H1 (cell line): ENCODE measurements at regions not wholly inside any gene's neighbourhood (a gene's known extent, or its start where the extent isn't known, plus 50 kb on each side); places are given as distances from the start of the nearest gene placed in this dataset.

Experiments
- CTCF ChIA-PET: fragments of 300-600 bp; sonication (Branson Sonifier 250); formaldehyde crosslinking; loops from one replicate; lab custom pipeline; 2021; ENCODE audit not compliant: partially characterized antibody; lab: Charles Lee
- POLR2A ChIA-PET: fragments of 300-600 bp; sonication (Branson Sonifier 250); formaldehyde crosslinking; loops from one replicate; lab custom pipeline; 2021; ENCODE audit warnings: inconsistent platforms; ENCODE audit not compliant: partially characterized antibody; lab: Charles Lee
- DNase-seq, 2 experiments: peaks; one replicate each; pipeline versions ENCODE4 v3.0.0 to v3.0.0-alpha.2; 2010 to 2022; ENCODE audit warnings: low spot score in 2 of 2, low read depth in 1 of 2, mixed read lengths in 1 of 2
- FAIRE-seq: peaks from 2 replicates; lab custom pipeline; 2011; peaks lifted over from hg19 to GRCh38; lab: Jason Lieb, UNC
- H2AFZ ChIP-seq: 2 replicates; pipeline ENCODE4 v1.8.1; 2012; ENCODE audit warnings: low read length, inconsistent platforms
- H2AK5ac ChIP-seq: 2 replicates; pipeline ENCODE4 v1.6.1; 2013; ENCODE audit warnings: low read depth, low read length
- H2BK120ac ChIP-seq: replicated peaks from 2 replicates; pipeline ENCODE3; 2013; ENCODE audit warnings: low read depth, low read length, inconsistent platforms
- H2BK12ac ChIP-seq: 2 replicates; pipeline ENCODE4 v1.6.1; 2013; ENCODE audit warnings: low read depth, low read length
- H2BK15ac ChIP-seq: 2 replicates; pipeline ENCODE4 v1.6.1; 2013; ENCODE audit warnings: low read length
- H2BK20ac ChIP-seq: 2 replicates; pipeline ENCODE4 v1.6.1; 2013; ENCODE audit warnings: low read length
- H2BK5ac ChIP-seq: 2 replicates; pipeline ENCODE4 v1.6.1; 2013; ENCODE audit warnings: low read depth, low read length
- H3K14ac ChIP-seq: 2 replicates; pipeline ENCODE4 v1.6.1; 2013; ENCODE audit warnings: inconsistent platforms; ENCODE audit not compliant: insufficient read length
- H3K18ac ChIP-seq: 2 replicates; pipeline ENCODE4 v1.6.1; 2013; ENCODE audit warnings: low read length; ENCODE audit errors: extremely low read depth
- H3K23ac ChIP-seq: 2 replicates; pipeline ENCODE4 v1.6.1; 2013; ENCODE audit warnings: inconsistent platforms; ENCODE audit not compliant: insufficient read length
- H3K23me2 ChIP-seq: 2 replicates; pipeline ENCODE4 v1.6.1; 2013; ENCODE audit warnings: low read depth, low read length
- H3K27ac ChIP-seq: 2 replicates; pipeline ENCODE4 v1.6.1; 2011; ENCODE audit warnings: low read depth, low read length, inconsistent platforms
- H3K27me3 ChIP-seq, 4 experiments: replicated peaks in 1 of 4; 1 replicate in 1 of 4; 2 replicates in 3 of 4; pipeline versions ENCODE4 v1.6.1 to v1.8.1; 2011 to 2013; ENCODE audit warnings: low read length in 3 of 4, mild to moderate bottlenecking in 3 of 4, inconsistent platforms in 2 of 4, mixed read lengths in 2 of 4, moderate library complexity in 1 of 4; ENCODE audit not compliant: control insufficient read depth in 3 of 4, insufficient read depth in 3 of 4; ENCODE audit errors: extremely low read depth in 1 of 4
- H3K36me3 ChIP-seq, 4 experiments: 2 replicates each; pipeline versions ENCODE4 v1.6.1 to v1.8.1; 2011 to 2013; ENCODE audit warnings: mild to moderate bottlenecking in 4 of 4, low read length in 3 of 4, moderate library complexity in 2 of 4, control low read depth in 1 of 4, inconsistent platforms in 1 of 4; ENCODE audit not compliant: insufficient read depth in 4 of 4, control insufficient read depth in 2 of 4
- H3K4ac ChIP-seq: replicated peaks from 2 replicates; pipeline ENCODE3; 2013; ENCODE audit warnings: low read length, low read depth, mixed read lengths, inconsistent platforms; ENCODE audit not compliant: insufficient read length
- H3K4me1 ChIP-seq, 4 experiments: replicated peaks in 1 of 4; 1 replicate in 1 of 4; 2 replicates in 3 of 4; pipeline versions ENCODE4 v1.6.1 to v1.8.1; 2011 to 2013; ENCODE audit warnings: low read length in 3 of 4, inconsistent platforms in 2 of 4, mixed read lengths in 1 of 4; ENCODE audit not compliant: insufficient read depth in 4 of 4, control insufficient read depth in 3 of 4
- H3K4me2 ChIP-seq, 2 experiments: 2 replicates each; pipeline versions ENCODE4 v1.6.1 to v1.8.1; 2011 to 2013; ENCODE audit warnings: low read depth in 2 of 2, low read length in 2 of 2, control low read depth in 1 of 2, inconsistent platforms in 1 of 2, mild to moderate bottlenecking in 1 of 2; ENCODE audit not compliant: insufficient read depth in 1 of 2
- H3K4me3 ChIP-seq, 4 experiments: fragments of 200-600, 300-600 bp in 1 of 4; sonication (generic), shearing (Covaris generic), sonication (Bioruptor Twin) in 1 of 4; 2 replicates each; pipeline versions ENCODE4 v1.5.1 to v1.8.1; 2011 to 2016; ENCODE audit warnings: low read length in 4 of 4, low read depth in 3 of 4, control low read depth in 2 of 4, inconsistent platforms in 2 of 4, mild to moderate bottlenecking in 2 of 4, mixed read lengths in 1 of 4, moderate library complexity in 1 of 4; ENCODE audit not compliant: insufficient read depth in 2 of 4; ENCODE audit errors: extremely low read depth in 1 of 4
- H3K56ac ChIP-seq: replicated peaks from 2 replicates; pipeline ENCODE3; 2013; ENCODE audit warnings: low read depth, mild to moderate bottlenecking, mixed read lengths, low read length, inconsistent platforms; ENCODE audit not compliant: insufficient read length
- H3K79me1 ChIP-seq: 2 replicates; pipeline ENCODE4 v1.6.1; 2013; ENCODE audit warnings: low read depth, low read length, control low read depth
- H3K79me2 ChIP-seq, 2 experiments: 2 replicates each; pipeline versions ENCODE4 v1.6.1 to v1.8.1; 2012 to 2013; ENCODE audit warnings: low read length in 2 of 2, mild to moderate bottlenecking in 2 of 2, inconsistent platforms in 1 of 2; ENCODE audit not compliant: insufficient read depth in 2 of 2, control insufficient read depth in 1 of 2
- H3K9ac ChIP-seq, 4 experiments: replicated peaks in 1 of 4; 1 replicate in 1 of 4; 2 replicates in 3 of 4; pipeline versions ENCODE4 v1.6.1 to v1.8.1; 2011 to 2013; ENCODE audit warnings: low read depth in 3 of 4, low read length in 3 of 4, control low read depth in 2 of 4, mild to moderate bottlenecking in 2 of 4, moderate library complexity in 2 of 4, inconsistent platforms in 1 of 4; ENCODE audit errors: extremely low read depth in 1 of 4
- H3K9me3 ChIP-seq, 2 experiments: 2 replicates each; pipeline versions ENCODE4 v1.6.1 to v1.8.1; 2012 to 2013; ENCODE audit warnings: mild to moderate bottlenecking in 2 of 2, moderate library complexity in 2 of 2, control low read depth in 1 of 2, inconsistent platforms in 1 of 2, low read depth in 1 of 2, low read length in 1 of 2, mixed read lengths in 1 of 2; ENCODE audit not compliant: insufficient read depth in 2 of 2
- H4K20me1 ChIP-seq, 2 experiments: replicated peaks in 1 of 2; 2 replicates each; pipeline versions ENCODE3 to v1.8.1; 2011 to 2013; ENCODE audit warnings: inconsistent platforms in 2 of 2, low read length in 2 of 2, mild to moderate bottlenecking in 1 of 2; ENCODE audit not compliant: insufficient read depth in 2 of 2, control insufficient read depth in 1 of 2
- H4K5ac ChIP-seq: 2 replicates; pipeline ENCODE4 v1.6.1; 2013; ENCODE audit warnings: low read length, low read depth, mixed read lengths, inconsistent platforms; ENCODE audit not compliant: insufficient read length
- H4K8ac ChIP-seq: 2 replicates; pipeline ENCODE4 v1.8.0; 2013; ENCODE audit warnings: mild to moderate bottlenecking, moderate library complexity, low read length, inconsistent platforms; ENCODE audit not compliant: insufficient read depth; ENCODE audit errors: extremely low read depth
- H4K91ac ChIP-seq: replicated peaks from 2 replicates; pipeline ENCODE3; 2013; ENCODE audit warnings: low read length, mixed read lengths, inconsistent platforms; ENCODE audit not compliant: insufficient read length
- GTF2F1 ChIP-seq: IDR thresholded peaks from 2 replicates; pipeline ENCODE4 v1.6.1; 2012; ENCODE audit warnings: low read depth, low read length, improper control_type of control experiment, borderline replicate concordance
- JUN ChIP-seq: IDR thresholded peaks from 2 replicates; pipeline ENCODE4 v1.6.1; 2011; ENCODE audit warnings: low read depth, mild to moderate bottlenecking, improper control_type of control experiment, low read length
- WGBS, 2 experiments: shearing (Covaris generic) in 1 of 2; methylation state at CpG; one replicate each; pipeline versions ENCODE4 v1.1.6 to v1.1.7; 2013 to 2015; ENCODE audit warnings: low lambda C conversion rate in 2 of 2, mixed read lengths in 2 of 2, inconsistent platforms in 1 of 2, low coverage in 1 of 2, missing lambda C conversion rate in 1 of 2; ENCODE audit not compliant: insufficient replicate concordance in 2 of 2, insufficient coverage in 1 of 2, insufficient read length in 1 of 2; ENCODE audit errors: extremely low coverage in 1 of 2, missing lambda C conversion rate in 1 of 2; 5-methylcytosine and 5-hydroxymethylcytosine counted together
- TF ChIP-seq, protein P1 (sequence below): IDR thresholded peaks from 2 replicates; pipeline ENCODE4 v1.6.1; 2011; ENCODE audit warnings: low read depth, mild to moderate bottlenecking, low read length; ENCODE audit not compliant: insufficient read depth

DNA sequence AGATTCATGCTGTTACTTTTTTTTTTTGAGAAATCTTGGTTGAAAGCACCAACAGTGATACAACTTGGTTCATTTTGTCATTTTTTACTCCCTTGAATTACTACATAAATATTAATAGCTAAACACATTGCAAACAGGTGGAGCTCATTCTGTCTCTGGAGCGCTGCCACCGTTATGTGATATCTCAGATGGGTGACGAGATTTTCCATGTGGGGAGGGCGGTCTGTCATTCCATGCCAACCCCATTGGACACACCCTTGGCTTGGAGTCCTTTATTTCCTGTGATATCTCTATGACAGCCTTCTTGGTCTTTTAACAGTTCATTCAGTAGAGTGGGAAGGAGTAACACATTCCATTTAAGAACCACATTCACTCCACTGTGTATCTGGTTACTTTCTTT lies 794.8 kb downstream of the SATB2 start:
- Histone ChIP-seq H4K5ac (no peak overlapping the region), H2BK5ac (no peak overlapping the region), H3K4me3 (no peak overlapping the region), H3K23ac (no peak overlapping the region), H3K9ac (no peak overlapping the region), H3K36me3 (no peaks in the 10 kb centered on the region), H4K20me1 (no peaks in the 10 kb centered on the region), H2BK20ac (no peak overlapping the region), H3K4me2 (no peak overlapping the region), H3K56ac (no peak overlapping the region), H2BK12ac (no peak overlapping the region), H3K4ac (no peak overlapping the region), H4K8ac (no peak overlapping the region), H3K18ac (no peak overlapping the region), H3K23me2 (peaks cover 2% of the 10 kb centered on the region; the same call in 1 of the 2 replicates), H3K14ac (no peak overlapping the region), H3K9me3 (no peaks in the 10 kb centered on the region), H2AFZ (no peak overlapping the region), H3K27me3 (no peaks in the 10 kb centered on the region), H3K4me1 (no peaks in the 10 kb centered on the region), H3K79me1 (no peaks in the 10 kb centered on the region), H3K27ac (no peak overlapping the region), H4K91ac (no peak overlapping the region), H2AK5ac (no peak overlapping the region), H2BK15ac (no peak overlapping the region), H2BK120ac (no peak overlapping the region), H3K79me2 (no peaks in the 10 kb centered on the region)
- WGBS, 2 experiments = 97% methylated on average over 4 of the region's 4 CpGs; no CpG with 5 or more reads in 1 of the 2 experiments
- TF ChIP-seq JUN (no peak), GTF2F1 (no peak)
- TF ChIP-seq, protein P1, sequence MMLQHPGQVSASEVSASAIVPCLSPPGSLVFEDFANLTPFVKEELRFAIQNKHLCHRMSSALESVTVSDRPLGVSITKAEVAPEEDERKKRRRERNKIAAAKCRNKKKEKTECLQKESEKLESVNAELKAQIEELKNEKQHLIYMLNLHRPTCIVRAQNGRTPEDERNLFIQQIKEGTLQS = no peak
- ChIA-PET POLR2A (no interaction called here), CTCF (interaction anchor here (1.1 kb wide), 2 partner anchors 288 to 826 kb away, joined by 3 read pairs; no protein-coding TSS in a partner anchor)
- DNase-seq = no peak
- FAIRE-seq = no peak
